Thymus (tissue), 11 donors: ENCODE measurements at regions not wholly inside any gene's neighbourhood (a gene's known extent, or its start where the extent isn't known, plus 50 kb on each side); places are given as distances from the start of the nearest gene placed in this dataset.

Experiments
- DNase-seq, 9 donors: peaks; one replicate each; pipeline ENCODE4 v3.0.0-alpha.2; 2013; ENCODE audit warnings: low spot score in 9 of 9, low read depth in 6 of 9, missing footprints in 1 of 9
- H3K27ac ChIP-seq, 2 donors: one replicate each; pipeline ENCODE4 v1.5.1; 2013; ENCODE audit warnings: control low read depth in 1 of 2, low read depth in 1 of 2, low read length in 1 of 2, mild to moderate bottlenecking in 1 of 2, moderate library complexity in 1 of 2
- H3K27me3 ChIP-seq, 2 donors: one replicate each; pipeline ENCODE4 v1.5.1; 2013; ENCODE audit warnings: low read length in 1 of 2; ENCODE audit not compliant: control insufficient read depth in 2 of 2, insufficient read depth in 1 of 2
- H3K36me3 ChIP-seq, 2 donors: one replicate each; pipeline ENCODE4 v1.5.1; 2013; ENCODE audit warnings: low read length in 1 of 2, mild to moderate bottlenecking in 1 of 2, moderate library complexity in 1 of 2; ENCODE audit not compliant: control insufficient read depth in 2 of 2, insufficient read depth in 2 of 2
- H3K4me1 ChIP-seq, 2 donors: one replicate each; pipeline ENCODE4 v1.5.1; 2013; ENCODE audit warnings: low read length in 2 of 2; ENCODE audit not compliant: control insufficient read depth in 2 of 2, insufficient read depth in 2 of 2
- H3K4me3 ChIP-seq, 2 donors: one replicate each; pipeline ENCODE4 v1.5.1; 2013; ENCODE audit warnings: low read length in 2 of 2, control low read depth in 1 of 2, mild to moderate bottlenecking in 1 of 2
- H3K9me3 ChIP-seq, 2 donors: one replicate each; pipeline ENCODE4 v1.5.1; 2013; ENCODE audit warnings: low read length in 1 of 2, mild to moderate bottlenecking in 1 of 2; ENCODE audit not compliant: control insufficient read depth in 2 of 2, insufficient read depth in 1 of 2
- WGBS: extraction: QIAGEN DNeasy Blood & Tissue Kit; methylation state at CpG from one replicate; pipeline ENCODE4 v1.1.7; 2013; 5-methylcytosine and 5-hydroxymethylcytosine counted together
- donor health status: healthy.

- Histone ChIP-seq H3K9me3 (no peaks in the 10 kb centered on the region), H3K4me1 (peaks cover 0 to 3% of the 10 kb centered on the region in 2 donors), H3K4me3 (no peak overlapping the region), H3K36me3 (no peaks in the 10 kb centered on the region), H3K27ac (no peak overlapping the region), H3K27me3 (no peaks in the 10 kb centered on the region)
- DNase-seq, result no peak
These were observed 135.5 kb downstream of the ALOX5 start for GRCh38 chr10:45509491-45509890.

- 99% methylated on average over 2 of the region's 2 CpGs for WGBS
- Histone ChIP-seq H3K36me3 (no peaks in the 10 kb centered on the region), H3K9me3 (no peaks in the 10 kb centered on the region), H3K4me1 (no peaks in the 10 kb centered on the region), H3K4me3 (no peak overlapping the region), H3K27ac (no peak overlapping the region), H3K27me3 (no peaks in the 10 kb centered on the region)
- no peak for DNase-seq
These were observed 131.3 kb downstream of the ALOX5 start for GRCh38 chr10:45505311-45505710.

GRCh38 chr10:45502458-45502857 is 128.4 kb downstream of the ALOX5 start:
- Histone ChIP-seq H3K36me3 (no peaks in the 10 kb centered on the region), H3K4me1 (no peaks in the 10 kb centered on the region), H3K27me3 (no peaks in the 10 kb centered on the region), H3K4me3 (no peak overlapping the region), H3K27ac (no peak overlapping the region), H3K9me3 (no peaks in the 10 kb centered on the region)
- no peak for DNase-seq

GRCh38 chr10:45501791-45502190 is 127.8 kb downstream of the ALOX5 start:
- Histone ChIP-seq H3K27ac (no peak overlapping the region), H3K4me1 (no peaks in the 10 kb centered on the region), H3K36me3 (no peaks in the 10 kb centered on the region), H3K9me3 (no peaks in the 10 kb centered on the region), H3K4me3 (no peak overlapping the region), H3K27me3 (no peaks in the 10 kb centered on the region)
- no peak for DNase-seq

- DNase-seq, result no peak
- Histone ChIP-seq H3K36me3 (no peaks in the 10 kb centered on the region), H3K4me1 (no peaks in the 10 kb centered on the region), H3K27ac (no peak overlapping the region), H3K9me3 (no peaks in the 10 kb centered on the region), H3K4me3 (no peak overlapping the region), H3K27me3 (no peaks in the 10 kb centered on the region)
- 97% methylated on average over 1 of the region's 1 CpG for WGBS
These were observed 126.8 kb downstream of the ALOX5 start for GRCh38 chr10:45500798-45501197.

- H3K4me1 ChIP-seq, result no peaks in the 10 kb centered on the region
- no peaks in the 10 kb centered on the region for H3K9me3 ChIP-seq
- no peak for DNase-seq
- 99% methylated on average over 1 of the region's 1 CpG for WGBS
- no peak overlapping the region for H3K27ac ChIP-seq
- no peak overlapping the region for H3K4me3 ChIP-seq
- H3K27me3 ChIP-seq, result no peaks in the 10 kb centered on the region
- H3K36me3 ChIP-seq, result no peaks in the 10 kb centered on the region
These were observed 126.3 kb downstream of the ALOX5 start for GRCh38 chr10:45500304-45500703.

- H3K36me3 ChIP-seq, result no peaks in the 10 kb centered on the region
- H3K27me3 ChIP-seq, result no peaks in the 10 kb centered on the region
- no peaks in the 10 kb centered on the region for H3K9me3 ChIP-seq
- H3K4me3 ChIP-seq, result no peak overlapping the region
- H3K4me1 ChIP-seq, result no peaks in the 10 kb centered on the region
- H3K27ac ChIP-seq, result no peak overlapping the region
- no peak for DNase-seq
- 91% methylated on average over 2 of the region's 2 CpGs for WGBS
These were observed 121.6 kb downstream of the ALOX5 start for GRCh38 chr10:45495438-45496152.
